COLO829 (cell line): ENCODE measurements at regions not wholly inside any gene's neighbourhood (a gene's known extent, or its start where the extent isn't known, plus 50 kb on each side); places are given as distances from the start of the nearest gene placed in this dataset.

Experiments used
- DNase-seq: peaks from one replicate; pipeline ENCODE4 v3.0.0; 2012; ENCODE audit warnings: low spot score

GRCh38 chr2:104163611-104164130 is 690.2 kb upstream of the POU3F3 start:
- no peak for DNase-seq

DNA sequence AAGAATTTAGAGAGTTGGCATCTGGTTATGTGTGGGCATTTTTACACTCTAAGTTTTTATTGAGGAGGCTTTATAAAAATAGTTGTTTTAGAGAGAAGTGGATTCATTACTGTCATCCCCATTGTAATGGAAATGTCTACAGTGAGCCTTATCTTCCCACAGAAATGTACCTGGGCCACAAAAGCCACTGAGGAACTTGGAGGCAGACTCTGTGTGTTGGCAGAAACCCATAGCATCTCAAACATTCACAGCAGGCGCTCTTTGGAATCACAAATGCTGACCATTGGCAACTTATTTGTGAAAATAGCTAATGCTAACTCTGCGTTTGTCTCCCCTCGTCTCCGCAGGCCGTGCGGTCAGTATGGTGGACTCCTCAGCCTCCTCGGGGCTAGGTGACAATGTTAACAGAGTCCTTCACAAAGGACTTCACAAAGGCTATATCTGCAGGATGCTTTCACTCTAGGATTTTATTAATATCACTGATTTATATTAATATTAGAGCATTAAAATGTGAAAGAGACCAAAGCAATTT is 689.1 kb upstream of the POU3F3 start:
- no peak for DNase-seq

DNA sequence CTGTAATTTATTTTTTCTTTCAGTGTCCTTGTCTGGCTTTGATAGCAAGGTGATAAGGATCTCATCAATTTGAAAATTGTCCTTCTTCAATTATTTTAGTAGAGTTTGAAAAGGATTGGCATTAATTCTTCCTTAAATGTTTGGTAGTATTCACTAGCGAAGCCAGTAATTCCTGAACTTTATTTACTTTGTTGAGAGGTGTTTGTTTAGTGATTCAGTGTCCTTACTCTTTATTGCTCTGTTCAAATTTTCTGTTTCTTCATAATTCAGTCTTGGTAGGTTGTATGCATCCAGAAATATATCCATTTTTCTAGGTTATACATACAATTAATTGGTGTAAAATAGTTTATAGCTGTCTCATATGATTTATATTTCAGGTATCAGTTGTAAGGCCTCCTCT is 676.7 kb upstream of the POU3F3 start:
- DNase-seq, result no peak

DNA sequence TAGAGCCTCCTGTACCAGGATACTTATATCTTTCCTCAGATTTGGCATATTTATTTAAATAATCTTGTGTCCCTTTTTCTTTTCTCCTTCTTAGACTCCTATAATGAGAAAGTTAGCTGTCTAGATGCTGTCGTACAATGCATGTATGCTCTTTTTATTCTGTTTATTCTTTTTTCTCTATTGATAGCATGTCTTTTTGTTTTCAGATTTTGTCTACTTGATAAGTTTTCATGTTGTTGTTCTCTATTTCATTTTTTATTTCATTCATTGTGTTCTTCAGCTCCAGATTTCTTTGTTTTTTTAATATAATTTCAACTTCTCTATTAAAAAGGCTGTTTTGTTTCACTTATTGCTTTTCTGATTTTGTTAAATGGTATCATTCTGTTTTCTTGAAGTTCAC is 674.3 kb upstream of the POU3F3 start:
- no peak for DNase-seq

GRCh38 chr2:104200533-104201168 is 653.3 kb upstream of the POU3F3 start:
- no peak for DNase-seq

- DNase-seq, result no peak
Measured at GRCh38 chr2:104213758-104214157, 640.2 kb upstream of the POU3F3 start.

DNA sequence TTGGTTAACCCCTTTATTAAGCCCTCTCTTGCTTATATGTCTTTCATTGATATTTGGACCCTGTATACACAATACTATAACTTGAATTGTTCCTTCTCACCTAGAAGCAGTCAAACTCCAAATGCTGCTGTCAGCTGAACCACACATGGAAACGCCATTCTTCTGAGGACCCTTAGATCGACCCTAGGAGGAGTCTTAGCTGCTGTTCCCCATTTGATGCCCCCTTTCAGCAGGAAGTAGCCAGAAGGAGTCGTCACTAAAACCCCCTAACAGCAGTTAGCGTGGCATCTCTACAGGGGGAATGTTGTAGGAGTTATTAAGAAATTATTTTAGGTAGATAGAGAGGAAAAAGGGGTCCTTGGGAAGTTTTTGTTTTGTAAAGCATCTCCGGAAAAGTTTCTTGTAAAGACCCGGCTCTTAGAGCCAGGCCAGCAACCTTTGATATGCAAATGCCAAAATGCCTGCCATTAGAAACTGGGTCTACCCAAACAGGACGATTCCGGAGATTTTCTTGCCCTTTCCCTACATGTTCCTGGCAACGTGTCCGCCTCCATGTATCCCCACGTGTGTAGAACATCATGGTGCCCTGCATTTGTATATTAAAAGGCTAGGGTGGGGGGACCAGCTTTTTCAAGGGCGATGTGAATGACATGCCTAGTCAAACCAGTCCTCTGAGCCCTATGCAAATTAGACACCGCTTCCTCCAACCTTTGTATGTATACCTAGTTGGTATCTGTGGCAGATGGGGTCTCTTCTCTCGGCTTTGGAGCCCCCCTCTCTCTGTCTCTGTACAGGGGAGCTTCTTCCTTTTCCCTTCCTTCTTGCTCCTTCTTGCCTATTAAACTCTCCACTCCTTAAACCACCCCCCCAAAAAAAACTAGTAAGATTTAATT is 638.4 kb upstream of the POU3F3 start:
- DNase-seq, result no peak

GRCh38 chr2:104233591-104233990 is 620.3 kb upstream of the POU3F3 start:
- DNase-seq, result no peak

DNA sequence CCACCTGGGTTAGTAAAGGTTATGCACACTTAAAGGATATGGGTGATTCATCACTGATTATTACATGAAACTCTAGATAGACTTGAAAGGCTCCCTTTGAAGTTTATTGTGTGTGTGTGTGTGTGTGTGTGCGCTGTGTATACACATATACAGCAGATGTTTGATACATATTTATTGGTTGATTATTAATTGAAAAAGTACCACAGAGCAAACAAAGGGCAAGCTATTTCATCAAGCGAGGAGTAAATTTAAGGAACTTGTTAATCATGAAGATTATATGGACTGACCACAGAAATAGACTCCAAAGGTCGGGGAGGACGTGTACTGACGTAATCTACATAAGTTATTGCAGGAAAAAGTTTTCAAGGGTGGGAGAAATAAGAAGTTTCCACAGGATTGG is 617.4 kb upstream of the POU3F3 start:
- DNase-seq, result no peak

GRCh38 chr2:104240984-104241383 is 612.9 kb upstream of the POU3F3 start:
- no peak for DNase-seq

GRCh38 chr2:104249629-104250028 is 604.3 kb upstream of the POU3F3 start:
- no peak for DNase-seq

- DNase-seq, result no peak
Measured at GRCh38 chr2:104250635-104251034, 603.3 kb upstream of the POU3F3 start.

- DNase-seq, result no peak
Measured at GRCh38 chr2:104254017-104254416, 599.9 kb upstream of the POU3F3 start.

DNA sequence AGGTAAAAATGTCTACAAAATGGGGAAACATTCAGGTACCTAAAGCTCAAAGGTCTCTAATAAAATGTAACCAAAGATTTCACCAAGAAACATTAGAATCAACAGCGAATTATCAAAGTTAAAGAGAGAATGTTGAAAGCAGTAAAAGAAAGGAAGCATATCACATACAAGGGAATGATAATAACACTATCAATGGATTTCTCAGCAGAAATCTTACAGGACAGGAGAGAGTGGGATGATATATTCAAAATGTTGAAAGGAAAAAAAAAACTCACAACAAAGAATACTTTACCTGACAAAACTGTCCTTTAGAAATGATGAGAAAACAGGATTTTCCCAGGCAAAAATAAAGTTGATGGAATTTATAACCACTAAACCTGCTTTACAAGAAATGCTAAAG is 591.2 kb upstream of the POU3F3 start:
- DNase-seq, result no peak

GRCh38 chr2:104279646-104280045 is 574.3 kb upstream of the POU3F3 start:
- no peak for DNase-seq

- no peak for DNase-seq
Measured at GRCh38 chr2:104280216-104280615, 573.7 kb upstream of the POU3F3 start.

- no peak for DNase-seq
Measured at GRCh38 chr2:104286841-104287240, 567.1 kb upstream of the POU3F3 start.

DNA sequence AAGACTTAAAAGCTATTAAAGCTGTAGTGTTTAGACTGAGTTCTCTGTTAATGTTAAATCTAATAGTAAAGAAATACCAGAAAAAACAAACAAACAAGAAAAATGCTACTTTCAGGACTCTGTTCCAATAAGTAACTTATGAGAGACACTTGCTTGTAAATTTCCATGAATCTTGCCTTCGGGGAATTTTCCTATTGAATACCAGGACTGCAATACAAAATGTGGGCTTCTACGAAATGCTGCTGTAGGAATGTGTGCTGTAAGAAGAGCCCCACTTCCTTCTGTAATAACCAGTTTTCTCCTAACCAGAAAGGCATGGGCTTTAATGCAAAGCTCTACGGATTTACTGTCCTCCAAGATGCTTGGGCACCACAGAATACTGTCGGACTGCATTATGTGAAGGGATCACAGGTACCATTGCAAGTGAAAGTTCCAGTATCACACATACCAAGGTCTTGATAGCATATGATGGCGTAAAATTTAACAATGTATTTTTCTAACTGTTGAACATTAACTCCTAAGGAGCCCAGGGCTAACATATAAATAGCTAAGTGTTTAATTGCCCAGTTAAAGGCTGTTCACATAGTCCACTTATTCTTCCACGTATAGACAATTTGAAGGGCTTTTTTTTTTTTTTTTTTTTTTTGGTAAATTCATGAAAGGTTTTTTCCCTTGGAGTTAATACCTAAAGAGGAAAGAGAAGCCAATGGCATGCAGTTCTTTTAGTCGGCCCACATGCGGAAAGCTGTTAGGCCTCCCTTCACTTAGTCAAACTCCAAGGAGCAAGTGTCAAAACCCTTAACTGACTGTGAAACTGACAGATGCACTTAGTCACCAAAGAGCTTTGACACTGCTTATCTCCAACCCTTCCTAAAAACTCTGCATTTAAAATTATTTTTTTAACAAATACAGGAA is 564.0 kb upstream of the POU3F3 start:
- no peak for DNase-seq

DNA sequence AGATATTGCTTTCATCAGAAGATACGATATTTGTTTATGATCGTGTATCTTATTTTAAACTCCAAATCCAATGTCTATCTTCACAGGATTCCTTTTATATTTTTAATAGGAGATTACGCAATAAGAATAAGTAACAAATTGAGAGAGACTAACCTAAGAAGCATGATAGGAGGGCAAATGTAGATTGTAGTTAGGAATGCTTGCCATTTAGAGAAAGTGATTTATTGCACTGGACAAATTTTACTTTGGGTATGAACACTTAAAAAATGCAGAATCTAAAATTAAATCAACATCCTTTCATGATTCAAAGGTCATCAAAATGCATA is 563.4 kb upstream of the POU3F3 start:
- DNase-seq, result no peak

DNA sequence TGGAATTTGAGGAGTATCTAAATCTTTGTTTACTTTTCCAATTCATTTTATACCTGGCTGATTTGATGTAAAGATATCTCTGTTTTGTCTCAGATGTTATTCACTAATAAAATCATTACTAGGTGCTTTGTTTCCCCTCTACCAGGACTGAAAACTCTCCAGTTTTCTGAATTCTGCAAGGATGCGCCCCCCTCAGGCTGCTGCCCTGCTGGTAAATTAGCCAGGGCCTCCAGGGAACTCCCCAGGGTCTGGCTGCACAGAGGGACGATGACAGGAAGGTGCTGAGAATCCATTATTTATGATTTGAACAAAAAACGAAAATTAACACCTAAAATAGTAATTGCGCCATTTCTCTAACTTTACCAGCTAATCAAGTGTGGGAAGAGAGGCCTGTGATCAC is 541.2 kb upstream of the POU3F3 start:
- no peak for DNase-seq

- no peak for DNase-seq
Measured at GRCh38 chr2:104318001-104318665, 535.8 kb upstream of the POU3F3 start.
